ENCODE measurements at regions not wholly inside any gene's neighbourhood (a gene's known extent, or its start where the extent isn't known, plus 50 kb on each side); places are given as distances from the start of the nearest gene placed in this dataset.
"Not testable (repeated sequence)": the region's sequence is repeated elsewhere in the genome, so short reads cannot be mapped to it uniquely, and the experiment has no call there.

DNA sequence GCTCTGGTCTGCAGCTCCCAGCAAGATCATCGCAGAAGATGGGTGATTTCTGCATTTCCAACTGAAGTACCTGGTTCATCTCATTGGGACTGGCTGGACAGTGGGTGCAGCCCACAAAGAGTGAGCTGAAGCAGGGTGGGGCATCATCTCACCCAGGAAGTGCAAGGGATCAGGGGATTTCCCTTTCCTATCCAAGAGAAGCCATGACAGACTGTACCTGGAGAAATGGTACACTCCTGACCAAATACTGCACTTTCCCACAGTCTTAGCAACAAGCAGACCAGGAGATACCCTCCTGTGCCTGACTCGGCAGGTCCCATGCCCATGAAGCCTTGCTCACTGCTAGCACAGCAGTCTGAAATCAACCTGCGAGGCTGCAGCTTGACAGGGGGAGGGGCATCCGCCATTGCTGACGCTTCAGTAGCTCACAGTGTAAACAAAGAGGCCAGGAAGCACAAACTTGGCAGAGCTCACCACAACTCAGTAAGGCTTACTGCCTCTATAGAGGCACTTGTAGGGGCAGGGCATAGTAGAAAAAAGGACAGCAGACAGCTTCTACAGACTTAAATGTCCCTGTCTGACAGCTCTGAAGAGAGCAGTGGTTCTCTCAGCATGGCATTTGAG lies 60.5 kb downstream of the AREG start:
- H3K36me3 Mint-ChIP-seq (ENCODE audit: insufficient read depth, unreplicated experiment); DNase-seq; CTCF ChIA-PET; H3K4me3 ChIP-seq (ENCODE audit: low read depth, low read length); H3K9me3 ChIP-seq; BruUV-seq (replicated peaks); H3K27ac Mint-ChIP-seq (ENCODE audit: unreplicated experiment); intact Hi-C loops (cut with micrococcal nuclease; ENCODE audit: unreplicated experiment); H3K4me1 Mint-ChIP-seq (ENCODE audit: low read depth, unreplicated experiment); H3K4me1 ChIP-seq; H3K27me3 Mint-ChIP-seq (ENCODE audit: insufficient read depth, unreplicated experiment); H3K4me3 Mint-ChIP-seq (ENCODE audit: unreplicated experiment); POLR2A ChIA-PET; H3K27me3 ChIP-seq (replicated peaks; ENCODE audit: control insufficient read depth, insufficient read depth, low read length); H3K36me3 ChIP-seq (ENCODE audit: control insufficient read depth, insufficient read depth, low read length): not testable (repeated sequence)
- H3K9me3 Mint-ChIP-seq (ENCODE audit: unreplicated experiment) = peaks cover 11% of the 10 kb centered on the region

DNA sequence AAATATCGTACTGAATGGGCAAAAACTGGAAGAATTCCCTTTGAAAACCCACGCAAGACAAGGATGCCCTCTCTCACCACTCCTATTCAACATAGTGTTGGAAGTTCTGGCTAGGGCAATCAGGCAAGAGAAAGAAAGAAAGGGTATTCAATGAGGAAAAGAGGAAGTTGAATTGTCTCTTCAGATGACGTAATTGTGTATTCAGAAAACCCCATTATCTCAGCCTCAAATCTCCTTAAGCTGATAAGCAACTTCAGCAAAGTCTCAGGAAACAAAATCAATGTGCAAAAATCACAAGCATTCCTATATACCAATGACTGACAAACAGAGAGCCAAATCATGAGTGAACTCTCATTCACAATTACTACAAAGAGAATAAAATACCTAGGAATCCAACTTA lies 64.4 kb downstream of the AREG start:
- POLR2A ChIA-PET; intact Hi-C loops (cut with micrococcal nuclease; ENCODE audit: unreplicated experiment); H3K36me3 Mint-ChIP-seq (ENCODE audit: insufficient read depth, unreplicated experiment); H3K4me3 Mint-ChIP-seq (ENCODE audit: unreplicated experiment); H3K27me3 Mint-ChIP-seq (ENCODE audit: insufficient read depth, unreplicated experiment); H3K9me3 ChIP-seq; H3K4me1 ChIP-seq; H3K4me3 ChIP-seq (ENCODE audit: low read depth, low read length); CTCF ChIA-PET; DNase-seq; H3K36me3 ChIP-seq (ENCODE audit: control insufficient read depth, insufficient read depth, low read length); H3K27me3 ChIP-seq (replicated peaks; ENCODE audit: control insufficient read depth, insufficient read depth, low read length); H3K27ac Mint-ChIP-seq (ENCODE audit: unreplicated experiment); H3K4me1 Mint-ChIP-seq (ENCODE audit: low read depth, unreplicated experiment); BruUV-seq (replicated peaks): not testable (repeated sequence)
- H3K9me3 Mint-ChIP-seq (ENCODE audit: unreplicated experiment) = peaks cover 11% of the 10 kb centered on the region

DNA sequence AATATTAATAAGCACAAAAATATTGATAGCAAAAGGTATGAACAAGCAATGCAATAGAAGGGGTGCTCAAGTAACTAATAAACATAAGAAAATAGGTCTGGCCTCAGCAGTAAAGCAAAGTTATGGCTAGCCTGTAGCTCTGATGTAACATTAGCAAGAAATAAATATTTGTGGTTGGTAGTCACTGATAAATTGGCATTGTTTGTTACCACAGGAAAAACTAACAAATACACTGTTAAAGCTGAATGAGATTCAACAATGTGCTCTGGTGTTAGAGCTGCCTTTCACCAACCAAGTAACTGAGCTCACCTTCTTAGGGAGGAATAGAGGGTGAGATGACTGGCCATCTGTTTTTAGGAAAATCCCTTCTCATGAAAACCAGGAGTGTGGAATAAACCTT lies 71.4 kb downstream of the AREG start:
- no peak overlapping the region for H3K4me3 ChIP-seq (ENCODE audit: low read depth, low read length)
- no peaks in the 10 kb centered on the region for H3K27me3 ChIP-seq (replicated peaks; ENCODE audit: control insufficient read depth, insufficient read depth, low read length)
- H3K36me3 Mint-ChIP-seq (ENCODE audit: insufficient read depth, unreplicated experiment) = no peaks in the 10 kb centered on the region
- TF ChIP-seq, protein P1, sequence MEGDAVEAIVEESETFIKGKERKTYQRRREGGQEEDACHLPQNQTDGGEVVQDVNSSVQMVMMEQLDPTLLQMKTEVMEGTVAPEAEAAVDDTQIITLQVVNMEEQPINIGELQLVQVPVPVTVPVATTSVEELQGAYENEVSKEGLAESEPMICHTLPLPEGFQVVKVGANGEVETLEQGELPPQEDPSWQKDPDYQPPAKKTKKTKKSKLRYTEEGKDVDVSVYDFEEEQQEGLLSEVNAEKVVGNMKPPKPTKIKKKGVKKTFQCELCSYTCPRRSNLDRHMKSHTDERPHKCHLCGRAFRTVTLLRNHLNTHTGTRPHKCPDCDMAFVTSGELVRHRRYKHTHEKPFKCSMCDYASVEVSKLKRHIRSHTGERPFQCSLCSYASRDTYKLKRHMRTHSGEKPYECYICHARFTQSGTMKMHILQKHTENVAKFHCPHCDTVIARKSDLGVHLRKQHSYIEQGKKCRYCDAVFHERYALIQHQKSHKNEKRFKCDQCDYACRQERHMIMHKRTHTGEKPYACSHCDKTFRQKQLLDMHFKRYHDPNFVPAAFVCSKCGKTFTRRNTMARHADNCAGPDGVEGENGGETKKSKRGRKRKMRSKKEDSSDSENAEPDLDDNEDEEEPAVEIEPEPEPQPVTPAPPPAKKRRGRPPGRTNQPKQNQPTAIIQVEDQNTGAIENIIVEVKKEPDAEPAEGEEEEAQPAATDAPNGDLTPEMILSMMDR (IDR thresholded peaks at IDR 0.05; ENCODE audit: insufficient read depth in 1 of 2, low read depth in 1 of 2, low read length in 1 of 2, severe bottlenecking in 1 of 2, unreplicated experiment in 1 of 2) = no peak
- ChIA-PET POLR2A (no interaction called here), CTCF (no interaction called here)
- DNase-seq = no peak
- no peak overlapping the region for H3K27ac Mint-ChIP-seq (ENCODE audit: unreplicated experiment)
- H3K4me3 Mint-ChIP-seq (ENCODE audit: unreplicated experiment) = no peak overlapping the region
- intact Hi-C loops (cut with micrococcal nuclease; ENCODE audit: unreplicated experiment) = no loop called here
- BruUV-seq (replicated peaks) = no TSS peak
- H3K36me3 ChIP-seq (ENCODE audit: control insufficient read depth, insufficient read depth, low read length) = no peaks in the 10 kb centered on the region
- peaks cover 2% of the 10 kb centered on the region for H3K27me3 Mint-ChIP-seq (ENCODE audit: insufficient read depth, unreplicated experiment)
- no peaks in the 10 kb centered on the region for H3K4me1 ChIP-seq
- H3K9me3 ChIP-seq = no peaks in the 10 kb centered on the region
- H3K9me3 Mint-ChIP-seq (ENCODE audit: unreplicated experiment) = no peaks in the 10 kb centered on the region
- H3K4me1 Mint-ChIP-seq (ENCODE audit: low read depth, unreplicated experiment) = no peaks in the 10 kb centered on the region

DNA sequence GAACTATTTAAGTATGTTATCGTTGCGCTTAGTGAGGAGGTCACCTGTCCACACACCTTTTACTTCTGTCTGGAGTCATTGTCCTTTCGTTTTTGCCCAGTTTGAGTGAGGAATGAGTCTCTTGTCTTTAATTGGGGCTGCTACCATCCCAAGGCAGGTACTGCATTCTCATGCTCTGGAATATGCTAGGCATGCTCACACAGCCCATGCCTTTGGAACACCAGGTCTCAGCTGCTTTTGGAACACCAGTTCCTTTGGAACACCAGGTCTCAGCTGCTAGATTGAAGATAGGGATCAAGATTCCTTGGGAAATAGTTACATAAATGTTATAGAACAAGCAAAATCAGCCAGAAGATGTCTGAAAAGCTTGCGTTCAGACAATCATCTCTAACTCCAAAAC lies 73.1 kb downstream of the AREG start:
- Histone ChIP-seq H3K4me1 (no peaks in the 10 kb centered on the region), H3K9me3 (no peaks in the 10 kb centered on the region), H3K36me3 (ENCODE audit: control insufficient read depth, insufficient read depth, low read length) (no peaks in the 10 kb centered on the region), H3K4me3 (ENCODE audit: low read depth, low read length) (no peak overlapping the region), H3K27me3 (replicated peaks; ENCODE audit: control insufficient read depth, insufficient read depth, low read length) (no peaks in the 10 kb centered on the region)
- no TSS peak for BruUV-seq (replicated peaks)
- no peak overlapping the region for H3K4me3 Mint-ChIP-seq (ENCODE audit: unreplicated experiment)
- no peaks in the 10 kb centered on the region for H3K4me1 Mint-ChIP-seq (ENCODE audit: low read depth, unreplicated experiment)
- intact Hi-C loops (cut with micrococcal nuclease; ENCODE audit: unreplicated experiment) = no loop called here
- no peaks in the 10 kb centered on the region for H3K36me3 Mint-ChIP-seq (ENCODE audit: insufficient read depth, unreplicated experiment)
- ChIA-PET POLR2A (interaction anchor here (0.7 kb wide), 1 partner anchor 73 kb away, joined by 5 read pairs; no protein-coding TSS in a partner anchor), CTCF (no interaction called here)
- H3K27me3 Mint-ChIP-seq (ENCODE audit: insufficient read depth, unreplicated experiment) = peaks cover 2% of the 10 kb centered on the region
- TF ChIP-seq, protein P1 (IDR thresholded peaks at IDR 0.05; ENCODE audit: insufficient read depth in 1 of 2, low read depth in 1 of 2, low read length in 1 of 2, severe bottlenecking in 1 of 2, unreplicated experiment in 1 of 2) = no peak
- DNase-seq = no peak
- H3K27ac Mint-ChIP-seq (ENCODE audit: unreplicated experiment) = no peak overlapping the region
- no peaks in the 10 kb centered on the region for H3K9me3 Mint-ChIP-seq (ENCODE audit: unreplicated experiment)
